ENCODE measurements at regions not wholly inside any gene's neighbourhood (a gene's known extent, or its start where the extent isn't known, plus 50 kb on each side); places are given as distances from the start of the nearest gene placed in this dataset.

- no peak for TF ChIP-seq CTCF (conservative IDR thresholded peaks at IDR 0.05; ENCODE audit: low read depth, low read length)
- no peak for TF ChIP-seq EZH2phosphoT487 (IDR thresholded peaks at IDR 0.05; ENCODE audit: borderline replicate concordance, low read length)
- no peak for TF ChIP-seq EZH2 (IDR thresholded peaks at IDR 0.05; ENCODE audit: low read length, unreplicated experiment)
Measured at GRCh38 chr10:128281861-128282260, 155.6 kb upstream of the MKI67 start.

Measured in PC-3 (cell line).